Lower leg skin (tissue), 3 donors: ENCODE measurements at regions not wholly inside any gene's neighbourhood (a gene's known extent, or its start where the extent isn't known, plus 50 kb on each side); places are given as distances from the start of the nearest gene placed in this dataset.

Experiments used
- CTCF ChIP-seq, 3 donors: fragments of 450-650 bp; IDR thresholded peaks; one replicate each; pipeline ENCODE4 v1.5.1; 2016; ENCODE audit warnings: antibody characterized with exemption in 3 of 3, mild to moderate bottlenecking in 3 of 3, moderate library complexity in 2 of 3
- POLR2A ChIP-seq, 2 donors: fragments of 450-650 bp; IDR thresholded peaks; one replicate each; pipeline ENCODE4 v1.6.1; 2016 to 2017; ENCODE audit warnings: antibody characterized with exemption in 2 of 2, mild to moderate bottlenecking in 1 of 2, moderate library complexity in 1 of 2

DNA sequence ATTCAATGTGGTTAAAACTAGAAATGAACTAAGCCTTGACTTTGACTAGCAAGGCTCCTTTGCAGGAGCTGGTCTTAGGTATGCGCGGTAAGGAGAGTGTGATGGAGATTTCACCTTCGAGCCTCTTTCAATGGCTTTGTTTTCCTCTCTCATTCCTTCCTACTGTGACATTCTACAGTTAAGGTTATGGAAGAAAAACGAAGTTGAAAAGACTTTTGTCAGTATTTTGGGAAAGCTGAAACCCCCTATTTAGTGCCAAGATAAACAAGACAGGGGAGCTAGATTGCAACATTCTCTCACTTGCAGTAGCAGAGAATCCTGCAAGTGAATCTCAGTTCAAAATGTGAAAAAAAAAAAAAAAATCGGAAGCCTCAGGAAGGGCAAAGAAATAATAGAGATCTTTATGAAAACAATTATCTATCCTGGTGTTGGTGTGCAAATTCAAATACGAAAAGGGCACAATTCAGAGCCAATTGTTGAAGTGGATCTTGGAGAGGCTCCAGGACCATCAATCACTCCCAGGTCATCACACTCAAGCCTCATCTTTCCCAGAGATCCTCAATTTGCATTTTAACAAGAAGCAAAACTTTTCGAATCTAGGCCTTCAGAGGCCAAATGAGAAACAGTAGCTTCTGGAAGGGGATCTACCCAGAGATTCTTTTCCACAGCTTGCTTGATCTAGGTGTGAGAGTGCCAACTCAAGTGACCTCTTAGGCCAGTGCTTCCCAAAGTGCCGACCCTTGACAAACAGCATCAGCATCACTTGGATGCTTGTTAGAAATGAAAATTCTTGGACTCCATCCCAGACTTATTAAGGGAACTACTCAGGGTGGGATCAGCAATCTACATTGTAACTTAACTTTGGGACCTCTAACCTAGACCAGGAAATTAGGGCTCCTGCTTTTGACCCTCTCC, 163.8 kb downstream of the INHBA start:
- TF ChIP-seq POLR2A (IDR thresholded peaks at IDR 0.05) (no peak), CTCF (IDR thresholded peaks at IDR 0.05) (no peak)
